HG02642 (cell line): ENCODE measurements at regions not wholly inside any gene's neighbourhood (a gene's known extent, or its start where the extent isn't known, plus 50 kb on each side); places are given as distances from the start of the nearest gene placed in this dataset.

Experiments used
- ATAC-seq: cut with Tn5 transposase; IDR thresholded peaks from one replicate; pipeline ENCODE4 v1.9.1; 2021; ENCODE audit warnings: mild to moderate bottlenecking; ENCODE audit not compliant: unreplicated experiment, poor library complexity

GRCh38 chr14:61847861-61848260 lies 85.6 kb downstream of the SNAPC1 start:
- ATAC-seq = no peak

GRCh38 chr14:61854898-61855297 lies 92.7 kb downstream of the SNAPC1 start:
- ATAC-seq = no peak

DNA sequence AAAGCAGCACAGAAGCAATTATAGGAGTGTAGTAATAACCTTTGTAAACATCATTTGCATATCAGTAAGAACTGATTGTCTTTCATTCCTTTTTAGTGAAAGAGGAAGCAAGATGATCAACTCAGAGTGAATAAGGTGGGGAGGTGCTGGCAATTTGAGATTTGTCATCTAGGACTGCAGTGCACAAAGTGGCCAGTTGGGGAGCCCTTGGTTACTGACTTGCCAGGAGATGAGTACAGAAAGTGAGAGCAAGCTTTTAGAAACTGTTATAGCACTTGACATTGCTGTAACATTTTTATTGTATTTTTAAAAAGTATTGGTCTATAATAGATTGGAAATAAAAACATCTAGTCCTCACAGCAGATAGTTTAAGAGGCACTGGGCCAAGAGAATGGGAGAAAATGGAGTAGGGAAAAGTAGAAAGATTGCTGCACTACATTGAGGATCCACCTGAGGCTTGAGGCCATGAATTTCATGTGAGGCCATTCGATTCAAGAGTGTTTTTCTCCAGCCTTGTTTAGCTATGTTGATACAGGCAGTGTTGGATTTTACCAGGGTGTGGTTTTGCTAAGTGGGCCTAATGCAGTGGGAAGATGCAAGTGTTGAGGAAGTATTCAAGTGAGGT lies 98.2 kb downstream of the SNAPC1 start:
- ATAC-seq = peak; percentile 98

DNA sequence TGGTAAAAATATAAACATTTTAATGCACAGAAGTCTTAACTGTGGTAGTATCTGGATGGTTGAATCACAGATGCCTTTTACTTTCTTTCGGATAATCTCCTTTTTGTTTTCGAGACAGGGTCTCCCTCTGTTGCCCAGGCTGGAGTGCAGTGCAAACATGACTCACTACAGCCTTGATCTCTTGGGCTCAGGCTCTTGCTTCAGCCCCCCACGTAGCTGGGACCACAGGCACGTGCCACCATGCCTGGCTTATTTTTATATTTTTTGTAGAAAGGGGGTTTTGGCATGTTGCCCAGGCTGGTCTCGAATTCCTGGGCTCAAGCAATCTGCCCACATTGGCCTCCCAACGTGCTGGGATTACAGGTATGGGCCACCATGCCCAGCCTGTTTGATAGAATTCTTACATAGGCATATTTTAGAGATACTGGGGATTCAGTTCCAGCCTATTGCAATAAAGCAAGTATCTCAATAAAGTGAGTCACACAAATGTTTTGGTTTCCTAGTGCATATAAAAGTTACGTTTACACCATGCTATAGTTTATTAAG lies 99.2 kb downstream of the SNAPC1 start:
- ATAC-seq = no peak

DNA sequence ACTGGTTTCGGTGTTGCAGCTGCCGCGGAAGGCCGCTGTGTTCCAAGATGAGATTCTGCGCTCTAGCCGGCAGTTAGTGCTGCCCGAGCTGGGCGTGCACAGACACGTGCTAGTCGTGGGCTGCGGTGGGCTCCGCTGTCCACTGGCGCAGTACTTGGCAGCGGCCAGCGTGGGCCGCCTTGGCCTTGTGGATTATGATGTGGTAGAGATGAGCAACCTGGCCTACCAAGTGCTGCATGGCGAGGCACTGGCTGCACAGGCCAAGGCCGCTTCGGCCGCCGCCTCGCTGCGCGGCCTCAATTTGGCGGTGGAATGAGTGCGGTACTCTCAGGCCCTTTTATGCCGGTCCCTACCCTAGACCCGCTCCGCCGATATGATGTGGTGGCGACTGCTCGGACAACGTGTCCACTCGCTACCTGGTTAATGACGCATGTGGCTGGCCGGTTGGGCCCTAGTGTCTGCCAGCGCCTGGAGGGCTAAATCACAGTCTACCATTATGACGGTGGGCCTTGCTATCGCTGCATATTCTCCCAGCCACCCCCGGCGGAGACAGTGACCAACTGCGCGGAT lies 102.2 kb downstream of the SNAPC1 start:
- no peak for ATAC-seq

DNA sequence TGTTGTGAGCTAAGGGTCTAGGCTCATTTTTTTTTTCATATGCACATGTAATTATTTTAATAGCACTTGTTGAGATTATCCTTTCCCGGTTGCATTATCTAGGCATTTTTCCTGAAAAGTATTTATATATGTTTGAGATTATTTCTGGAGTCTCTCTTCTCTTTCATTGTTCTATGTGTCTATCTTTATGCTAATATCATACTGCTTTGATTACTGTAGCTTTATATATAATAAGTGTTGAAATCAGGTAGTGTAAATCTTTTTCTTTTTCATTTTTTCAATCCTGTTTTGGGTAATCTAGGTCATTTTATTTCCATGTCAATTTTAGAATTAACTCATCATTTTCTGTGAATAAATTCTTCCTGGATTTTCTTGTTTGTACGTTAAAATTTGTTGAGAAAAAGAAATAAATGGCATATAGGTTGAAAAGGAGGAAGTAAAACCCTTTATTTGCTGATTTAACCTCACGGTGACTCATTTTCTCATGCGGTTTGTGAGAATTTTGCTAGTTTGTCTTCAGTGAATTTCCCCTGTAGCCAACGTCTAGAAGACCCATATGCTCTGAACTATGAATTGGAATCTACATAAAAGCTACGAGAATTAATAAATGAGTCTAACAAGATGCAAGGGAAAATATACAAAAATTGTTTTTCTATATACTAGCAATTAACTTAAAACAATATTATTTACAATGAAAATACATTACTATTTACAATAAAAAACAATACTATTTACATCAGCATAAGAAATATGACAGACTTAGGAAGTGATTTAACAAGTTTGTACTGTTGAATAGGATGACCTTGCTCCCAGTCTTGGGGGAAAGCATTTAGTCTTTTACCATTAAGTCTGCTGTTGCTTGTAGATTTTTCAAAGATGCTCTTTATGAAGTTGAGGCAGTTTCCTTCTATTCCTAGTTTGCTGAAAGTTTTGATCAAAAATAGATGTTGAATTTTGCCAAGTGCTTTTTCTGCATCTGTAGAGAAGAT lies 105.0 kb downstream of the SNAPC1 start:
- ATAC-seq = peak; percentile 90

GRCh38 chr14:61868846-61869245 lies 106.6 kb downstream of the SNAPC1 start:
- ATAC-seq = no peak

GRCh38 chr14:61870163-61870562 lies 107.9 kb downstream of the SNAPC1 start:
- ATAC-seq = no peak

- peak; percentile 92 for ATAC-seq
Measured at GRCh38 chr14:61872452-61872851, 110.2 kb downstream of the SNAPC1 start.

DNA sequence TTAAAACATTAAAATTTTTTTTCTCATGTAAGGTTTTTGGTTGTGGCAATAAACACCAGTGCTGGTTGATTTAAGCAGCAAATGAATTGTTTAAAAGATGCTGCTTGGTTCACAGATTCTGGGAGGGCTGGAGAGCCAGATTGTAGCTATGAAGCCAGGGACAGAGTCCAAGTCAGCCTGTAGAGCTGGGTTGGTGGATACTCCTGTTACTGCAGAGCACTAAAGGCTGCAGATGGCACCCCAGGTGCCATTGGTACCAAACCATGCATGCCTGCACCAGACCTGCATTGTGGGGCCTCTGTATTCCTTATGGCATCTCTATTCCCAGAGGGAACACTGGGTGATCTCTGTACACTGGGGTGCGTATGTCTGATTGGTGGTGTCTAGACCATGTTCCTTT lies 113.3 kb downstream of the SNAPC1 start:
- no peak for ATAC-seq

DNA sequence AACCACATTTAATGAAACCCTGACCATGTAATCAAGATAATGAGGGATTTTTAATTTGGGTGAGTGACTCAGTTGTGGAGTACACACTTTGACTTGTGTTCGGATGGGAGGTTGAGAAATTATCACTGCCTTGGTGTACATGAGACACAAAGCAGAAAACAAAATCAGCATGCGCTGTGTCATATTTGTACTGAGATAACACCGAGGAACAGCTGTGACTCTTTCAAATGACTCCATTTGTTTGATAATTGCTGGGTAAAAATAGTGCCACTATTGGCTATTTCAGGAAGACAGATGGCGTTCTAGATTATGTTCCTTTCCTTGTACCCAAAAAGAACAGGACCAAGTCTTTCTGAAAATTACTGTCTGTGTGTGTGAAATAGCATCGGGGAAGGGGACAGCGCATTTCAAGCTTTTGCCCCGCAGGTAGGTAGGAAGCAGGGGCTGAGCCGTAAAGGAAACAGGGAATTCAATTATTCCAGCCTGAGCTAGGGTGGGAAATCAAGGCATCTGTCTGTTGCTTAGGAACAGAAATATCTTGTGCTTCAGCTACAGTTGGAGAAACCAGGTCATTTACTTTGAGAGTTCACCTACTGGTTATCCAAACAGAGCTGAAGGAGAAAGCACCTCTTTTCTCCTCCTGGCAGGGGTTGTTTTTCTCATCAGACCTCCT lies 114.3 kb downstream of the SNAPC1 start:
- ATAC-seq = no peak

- ATAC-seq = no peak
Measured at GRCh38 chr14:61877035-61877390, 114.8 kb downstream of the SNAPC1 start.

GRCh38 chr14:61877768-61878167 lies 115.5 kb downstream of the SNAPC1 start:
- ATAC-seq = no peak

GRCh38 chr14:61878931-61879330 lies 116.7 kb downstream of the SNAPC1 start:
- no peak for ATAC-seq

DNA sequence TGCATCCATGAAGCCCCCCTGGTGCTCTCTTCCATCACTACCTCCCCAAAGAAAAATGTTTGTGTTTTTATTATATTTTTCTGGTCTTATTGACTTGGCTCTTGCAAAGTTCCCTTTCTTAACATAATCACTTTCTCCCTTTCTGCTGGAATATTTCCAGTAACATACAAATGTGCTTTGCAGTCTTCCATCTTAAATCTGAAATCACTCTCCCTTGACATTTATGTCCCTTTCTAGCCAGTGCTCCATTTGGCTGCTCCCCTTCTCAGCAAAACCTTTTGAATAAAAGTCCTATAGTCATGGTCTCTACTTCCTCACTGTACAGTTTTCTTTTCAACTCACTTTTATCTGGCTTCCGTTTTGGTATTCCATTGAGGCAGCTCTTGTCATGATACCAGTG lies 118.8 kb downstream of the SNAPC1 start:
- ATAC-seq = no peak

DNA sequence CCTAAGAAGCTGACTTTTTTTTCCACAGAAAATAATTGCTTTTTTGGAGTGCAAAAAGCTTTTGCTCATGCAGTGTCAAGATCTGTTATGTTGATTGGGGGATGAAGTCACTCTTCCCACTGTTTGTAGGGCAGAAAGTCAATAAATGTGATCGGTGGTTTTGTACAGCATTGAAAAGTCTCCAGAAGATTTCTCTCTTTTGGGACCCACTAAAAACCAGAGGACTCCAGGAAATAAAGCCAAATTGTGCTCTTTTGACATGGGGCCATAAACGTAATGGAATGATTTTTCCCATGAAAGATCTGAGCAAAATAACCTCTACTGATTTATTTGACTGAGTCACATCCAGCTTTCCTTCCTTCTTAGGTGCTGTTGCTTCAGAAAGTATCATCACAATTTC lies 122.5 kb downstream of the SNAPC1 start:
- no peak for ATAC-seq

- no peak for ATAC-seq
Measured at GRCh38 chr14:61885203-61885961, 123.2 kb downstream of the SNAPC1 start.

DNA sequence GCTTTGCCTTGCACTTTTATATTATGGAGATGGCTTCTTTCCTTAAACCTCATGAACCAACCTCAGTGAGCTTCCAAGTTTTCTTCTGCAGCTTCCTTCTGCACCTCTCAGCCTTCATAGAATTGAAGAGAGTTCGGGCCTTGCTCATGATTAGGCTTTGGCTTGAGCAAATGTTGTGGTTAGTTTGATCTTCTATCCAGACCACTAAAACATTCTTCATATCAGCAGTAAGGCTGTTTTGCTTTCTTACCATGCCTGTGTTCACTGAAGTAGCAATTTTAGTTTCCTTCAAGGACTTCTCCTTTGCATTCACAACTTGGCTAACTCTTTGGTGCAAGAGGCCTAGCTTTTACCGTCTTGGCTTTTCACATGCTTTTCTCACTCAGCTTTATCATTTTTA lies 125.4 kb downstream of the SNAPC1 start:
- ATAC-seq = no peak

DNA sequence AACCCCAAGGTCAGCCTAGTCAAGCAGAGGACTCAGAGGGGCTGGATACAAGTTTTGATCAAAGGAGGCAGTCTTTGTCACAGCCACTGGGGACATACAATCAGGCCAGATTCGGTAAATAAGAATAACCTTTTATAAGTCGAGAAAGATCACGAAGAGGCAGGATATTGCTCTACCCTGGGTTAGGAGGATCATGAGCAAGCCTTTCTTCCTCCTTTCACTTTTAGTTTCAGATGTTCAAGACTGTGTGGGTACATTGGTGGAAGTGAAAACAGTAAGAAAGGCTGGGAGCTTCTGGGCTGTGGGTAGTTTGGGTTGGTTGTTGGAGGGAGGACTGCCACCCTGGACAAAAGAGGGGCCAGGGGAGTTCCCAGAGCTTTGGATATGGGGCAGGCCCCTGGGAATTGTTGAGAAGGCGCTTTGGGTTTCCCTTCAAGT lies 127.7 kb downstream of the SNAPC1 start:
- peak; percentile 99 for ATAC-seq

DNA sequence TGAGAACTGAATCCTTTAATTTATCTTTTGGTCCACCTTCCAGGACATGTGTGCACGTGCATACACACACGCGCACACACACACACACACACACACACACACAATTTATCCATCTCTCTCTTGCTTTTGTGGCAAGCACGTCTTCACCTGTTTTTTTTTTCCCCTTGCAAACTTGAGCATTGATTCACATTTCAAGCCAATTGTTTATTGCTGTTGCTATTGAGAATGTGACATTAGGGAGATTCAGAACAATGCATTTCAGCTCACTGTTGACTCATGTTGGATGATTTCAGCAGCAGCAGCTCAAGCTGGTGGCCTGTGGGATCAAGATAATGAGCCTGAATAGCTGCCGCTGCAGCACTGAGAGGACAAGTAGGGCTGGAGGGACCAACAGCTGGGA lies 128.9 kb downstream of the SNAPC1 start:
- no peak for ATAC-seq
